MM.1S (cell line): ENCODE measurements at regions not wholly inside any gene's neighbourhood (a gene's known extent, or its start where the extent isn't known, plus 50 kb on each side); places are given as distances from the start of the nearest gene placed in this dataset.

Source experiments
- DNase-seq: peaks from one replicate; pipeline ENCODE4 v3.0.0-alpha.2; 2015
- H2AFZ ChIP-seq: fragments of 300-600 bp; sonication (generic); 2 replicates; pipeline ENCODE4 v1.6.0; 2016; ENCODE audit warnings: antibody characterized with exemption, low read length
- H3F3A ChIP-seq: fragments of 300-600 bp; sonication (generic); 2 replicates; pipeline ENCODE4 v1.6.1; 2016; ENCODE audit warnings: mild to moderate bottlenecking, antibody characterized with exemption, low read length, moderate library complexity, mixed read lengths; ENCODE audit not compliant: insufficient read depth
- H3K27ac ChIP-seq: fragments of 300-600 bp; sonication (generic); 2 replicates; pipeline ENCODE4 v1.5.1; 2016; ENCODE audit warnings: mild to moderate bottlenecking, low read length
- H3K27me3 ChIP-seq: fragments of 300-600 bp; sonication (generic); replicated peaks from 2 replicates; pipeline ENCODE4 v1.6.0; 2016; ENCODE audit warnings: low read length; ENCODE audit not compliant: insufficient read depth
- H3K36me3 ChIP-seq: fragments of 300-600 bp; sonication (generic); replicated peaks from 2 replicates; pipeline ENCODE4 v1.6.1; 2016; ENCODE audit warnings: mild to moderate bottlenecking, low read length, mixed read lengths; ENCODE audit not compliant: insufficient read depth
- H3K4me1 ChIP-seq: fragments of 300-600 bp; sonication (generic); 2 replicates; pipeline ENCODE4 v1.6.1; 2016; ENCODE audit warnings: low read length, mixed read lengths
- H3K4me2 ChIP-seq: fragments of 300-600 bp; sonication (generic); 2 replicates; pipeline ENCODE4 v1.6.0; 2016; ENCODE audit warnings: low read depth, low read length
- H3K4me3 ChIP-seq: fragments of 300-600 bp; sonication (generic); 2 replicates; pipeline ENCODE4 v1.5.1; 2016; ENCODE audit warnings: low read length, mixed read lengths
- H3K79me2 ChIP-seq: fragments of 300-600 bp; sonication (generic); 2 replicates; pipeline ENCODE4 v1.6.1; 2016; ENCODE audit warnings: mixed run types, low read length, mixed read lengths
- H3K9ac ChIP-seq: fragments of 300-600 bp; sonication (generic); 2 replicates; pipeline ENCODE4 v1.6.1; 2016; ENCODE audit warnings: low read length, mixed read lengths
- H3K9me2 ChIP-seq: fragments of 300-600 bp; sonication (generic); replicated peaks from 2 replicates; pipeline ENCODE4 v1.6.1; 2016; ENCODE audit warnings: mild to moderate bottlenecking, low read length, mixed read lengths; ENCODE audit not compliant: insufficient read depth
- H3K9me3 ChIP-seq: fragments of 300-600 bp; sonication (generic); replicated peaks from 2 replicates; pipeline ENCODE4 v1.6.1; 2016; ENCODE audit warnings: mild to moderate bottlenecking, low read length, mixed read lengths; ENCODE audit not compliant: insufficient read depth
- H4K20me1 ChIP-seq: fragments of 300-600 bp; sonication (generic); 2 replicates; pipeline ENCODE4 v1.6.1; 2016; ENCODE audit warnings: mild to moderate bottlenecking, low read length, moderate library complexity, mixed read lengths; ENCODE audit not compliant: insufficient read depth
- EZH2 ChIP-seq: fragments of 300-600 bp; sonication (generic); optimal IDR thresholded peaks from 2 replicates; pipeline ENCODE3; 2017; ENCODE audit warnings: low read depth, mild to moderate bottlenecking, antibody characterized with exemption, low read length, mixed read lengths
- EZH2phosphoT487 ChIP-seq: fragments of 300-600 bp; sonication (generic); IDR thresholded peaks from 2 replicates; pipeline ENCODE4 v1.6.1; 2018; ENCODE audit warnings: antibody characterized with exemption, low read length
- TF ChIP-seq, protein P1 (sequence below): fragments of 300-600 bp; sonication (generic); IDR thresholded peaks from 2 replicates; pipeline ENCODE4 v1.5.1; 2016; ENCODE audit warnings: antibody characterized with exemption, low read length, mixed read lengths

DNA sequence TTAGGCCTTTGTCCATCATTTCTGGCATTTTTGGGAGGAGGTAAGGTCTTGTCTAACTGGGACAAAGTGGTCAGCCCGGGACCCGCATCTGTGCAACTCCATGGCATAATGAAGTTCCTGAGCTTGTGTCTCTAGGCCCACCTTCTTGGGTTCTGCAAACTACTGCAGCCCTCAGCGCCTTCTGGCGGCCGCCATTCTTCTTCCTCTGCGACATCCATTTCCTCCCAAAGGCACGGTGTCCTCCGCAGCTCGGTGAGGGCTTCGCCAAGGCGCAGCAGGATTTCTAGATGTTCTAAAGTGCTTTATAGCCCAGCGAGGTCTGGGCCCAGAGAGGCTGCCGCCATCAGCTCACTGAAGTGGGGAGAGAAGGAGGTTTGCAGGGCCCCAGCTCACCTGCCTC, 134.4 kb upstream of the OR4E1 start:
- Histone ChIP-seq H2AFZ (no peak overlapping the region), H3K79me2 (no peaks in the 10 kb centered on the region), H4K20me1 (no peaks in the 10 kb centered on the region), H3K27me3 (no peaks in the 10 kb centered on the region), H3K9me3 (no peaks in the 10 kb centered on the region), H3K9ac (no peak overlapping the region), H3K36me3 (no peaks in the 10 kb centered on the region), H3K4me1 (no peaks in the 10 kb centered on the region), H3K4me3 (no peak overlapping the region), H3K27ac (no peak overlapping the region), H3F3A (no peaks in the 10 kb centered on the region), H3K4me2 (no peak overlapping the region), H3K9me2 (no peaks in the 10 kb centered on the region)
- no peak for DNase-seq
- TF ChIP-seq EZH2 (no peak), EZH2phosphoT487 (no peak)
- TF ChIP-seq, protein P1, sequence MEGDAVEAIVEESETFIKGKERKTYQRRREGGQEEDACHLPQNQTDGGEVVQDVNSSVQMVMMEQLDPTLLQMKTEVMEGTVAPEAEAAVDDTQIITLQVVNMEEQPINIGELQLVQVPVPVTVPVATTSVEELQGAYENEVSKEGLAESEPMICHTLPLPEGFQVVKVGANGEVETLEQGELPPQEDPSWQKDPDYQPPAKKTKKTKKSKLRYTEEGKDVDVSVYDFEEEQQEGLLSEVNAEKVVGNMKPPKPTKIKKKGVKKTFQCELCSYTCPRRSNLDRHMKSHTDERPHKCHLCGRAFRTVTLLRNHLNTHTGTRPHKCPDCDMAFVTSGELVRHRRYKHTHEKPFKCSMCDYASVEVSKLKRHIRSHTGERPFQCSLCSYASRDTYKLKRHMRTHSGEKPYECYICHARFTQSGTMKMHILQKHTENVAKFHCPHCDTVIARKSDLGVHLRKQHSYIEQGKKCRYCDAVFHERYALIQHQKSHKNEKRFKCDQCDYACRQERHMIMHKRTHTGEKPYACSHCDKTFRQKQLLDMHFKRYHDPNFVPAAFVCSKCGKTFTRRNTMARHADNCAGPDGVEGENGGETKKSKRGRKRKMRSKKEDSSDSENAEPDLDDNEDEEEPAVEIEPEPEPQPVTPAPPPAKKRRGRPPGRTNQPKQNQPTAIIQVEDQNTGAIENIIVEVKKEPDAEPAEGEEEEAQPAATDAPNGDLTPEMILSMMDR = no peak

DNA sequence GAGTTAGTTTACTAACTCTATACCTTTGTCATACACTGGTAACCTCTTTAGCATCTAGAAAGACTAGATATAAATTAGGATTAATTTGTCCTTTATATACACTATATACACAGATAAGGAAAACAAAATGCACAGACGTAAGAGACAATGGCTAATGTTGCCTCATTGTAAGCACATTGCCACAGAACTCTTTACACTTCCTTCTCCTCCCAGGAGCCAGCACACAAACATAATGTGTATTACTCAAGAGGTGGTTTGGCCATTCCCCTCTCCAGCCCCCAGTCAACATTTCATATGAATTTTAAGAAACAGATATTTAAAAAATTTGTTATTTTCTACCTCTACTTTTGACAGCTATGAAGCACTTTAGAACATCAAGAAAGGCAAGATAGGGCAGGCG, 131.4 kb upstream of the OR4E1 start:
- Histone ChIP-seq H3K79me2 (no peaks in the 10 kb centered on the region), H3K27me3 (no peaks in the 10 kb centered on the region), H3K4me3 (no peak overlapping the region), H2AFZ (no peak overlapping the region), H3K36me3 (no peaks in the 10 kb centered on the region), H3K4me2 (no peak overlapping the region), H3K27ac (no peak overlapping the region), H3K9ac (no peak overlapping the region), H3F3A (no peaks in the 10 kb centered on the region), H4K20me1 (no peaks in the 10 kb centered on the region), H3K9me2 (no peaks in the 10 kb centered on the region), H3K9me3 (no peaks in the 10 kb centered on the region), H3K4me1 (no peaks in the 10 kb centered on the region)
- TF ChIP-seq EZH2 (no peak), EZH2phosphoT487 (no peak)
- TF ChIP-seq, protein P1 = no peak
- no peak for DNase-seq

DNA sequence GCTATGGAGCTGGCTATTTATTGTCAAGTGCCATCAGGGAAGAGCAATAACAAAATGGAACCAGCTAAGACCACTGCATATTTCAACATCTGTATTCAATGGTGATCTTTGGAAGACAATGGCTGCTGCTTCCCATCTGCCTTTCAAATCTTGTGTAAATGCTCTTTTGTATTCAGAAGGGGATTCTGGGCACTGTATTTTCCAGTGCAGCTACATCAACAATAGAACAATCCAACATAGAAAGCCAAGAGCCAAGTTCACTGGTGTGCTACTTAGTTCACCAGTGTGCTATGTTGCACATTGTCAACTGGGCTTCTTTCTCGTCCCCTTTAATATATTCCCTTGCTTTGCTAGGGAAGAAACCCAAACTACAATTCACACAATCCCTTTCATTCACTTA, 128.8 kb upstream of the OR4E1 start:
- no peaks in the 10 kb centered on the region for H3K9me3 ChIP-seq
- no peaks in the 10 kb centered on the region for H3K79me2 ChIP-seq
- no peaks in the 10 kb centered on the region for H3F3A ChIP-seq
- no peaks in the 10 kb centered on the region for H4K20me1 ChIP-seq
- TF ChIP-seq EZH2 = no peak
- TF ChIP-seq, protein P1 = no peak
- no peak for TF ChIP-seq EZH2phosphoT487
- no peaks in the 10 kb centered on the region for H3K4me1 ChIP-seq
- H3K4me2 ChIP-seq = no peak overlapping the region
- no peak overlapping the region for H3K4me3 ChIP-seq
- H3K27ac ChIP-seq = no peak overlapping the region
- H3K9ac ChIP-seq = no peak overlapping the region
- H2AFZ ChIP-seq = no peak overlapping the region
- DNase-seq = no peak
- no peaks in the 10 kb centered on the region for H3K36me3 ChIP-seq
- no peaks in the 10 kb centered on the region for H3K27me3 ChIP-seq
- no peaks in the 10 kb centered on the region for H3K9me2 ChIP-seq

DNA sequence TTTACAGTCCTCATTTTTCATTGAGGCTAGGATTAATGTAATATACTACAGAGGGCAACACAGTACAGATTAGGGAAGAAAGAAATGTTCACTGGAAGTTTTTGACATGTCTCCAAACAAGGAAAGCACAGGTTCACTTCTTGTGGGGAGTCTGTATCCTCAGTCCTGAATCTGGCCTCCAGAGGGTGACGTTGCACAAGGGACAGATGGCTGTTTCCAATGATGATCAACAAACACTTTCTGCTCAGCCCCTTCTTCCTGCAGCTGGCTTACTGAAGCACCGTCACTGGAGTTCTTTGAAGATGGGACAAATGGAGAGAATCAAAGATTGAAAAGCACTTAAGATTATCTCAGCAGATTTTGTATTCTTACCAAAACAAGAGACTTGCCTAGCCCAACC, 123.3 kb upstream of the OR4E1 start:
- TF ChIP-seq EZH2 = no peak
- TF ChIP-seq EZH2phosphoT487 = no peak
- TF ChIP-seq, protein P1 = no peak
- DNase-seq = no peak

More for the DNA sequence above, 123.3 kb upstream of the OR4E1 start:
- no peaks in the 10 kb centered on the region for H3K36me3 ChIP-seq
- no peak overlapping the region for H3K4me2 ChIP-seq
- H4K20me1 ChIP-seq = no peaks in the 10 kb centered on the region
- H3K79me2 ChIP-seq = no peaks in the 10 kb centered on the region
- no peak overlapping the region for H2AFZ ChIP-seq
- H3F3A ChIP-seq = no peaks in the 10 kb centered on the region
- H3K4me3 ChIP-seq = no peak overlapping the region
- H3K9me2 ChIP-seq = no peaks in the 10 kb centered on the region
- no peak overlapping the region for H3K27ac ChIP-seq
- no peaks in the 10 kb centered on the region for H3K9me3 ChIP-seq
- no peak overlapping the region for H3K9ac ChIP-seq
- no peaks in the 10 kb centered on the region for H3K4me1 ChIP-seq
- H3K27me3 ChIP-seq = no peaks in the 10 kb centered on the region
